Astrocyte (in vitro differentiated cells and primary cell): ENCODE measurements at regions not wholly inside any gene's neighbourhood (a gene's known extent, or its start where the extent isn't known, plus 50 kb on each side); places are given as distances from the start of the nearest gene placed in this dataset.

Experiments used
- CTCF ChIP-seq: IDR thresholded peaks from 2 replicates; pipeline ENCODE4 v1.5.1; 2011; ENCODE audit warnings: low read depth, mild to moderate bottlenecking, inconsistent platforms, low read length, moderate library complexity; ENCODE audit not compliant: insufficient read depth
- EZH2 ChIP-seq: IDR thresholded peaks from 2 replicates; pipeline ENCODE4 v1.6.1; 2012; ENCODE audit warnings: mild to moderate bottlenecking, low read length, inconsistent platforms; ENCODE audit not compliant: insufficient read depth

GRCh38 chr10:14412624-14413023 lies 81.9 kb upstream of the FRMD4A start:
- TF ChIP-seq CTCF = no peak
- no peak for TF ChIP-seq EZH2
